Common myeloid progenitor, CD34-positive (primary cell): ENCODE measurements at regions not wholly inside any gene's neighbourhood (a gene's known extent, or its start where the extent isn't known, plus 50 kb on each side); places are given as distances from the start of the nearest gene placed in this dataset.
A peak's percentile ranks its signal among the peaks of the same experiment; 100 is the strongest.

Experiments used
- CTCF ChIA-PET: fragments of 350-600 bp; sonication (Branson Sonifier 250); formaldehyde crosslinking; loops from one replicate; lab custom pipeline; 2021; ENCODE audit warnings: antibody characterized with exemption; lab: Charles Lee
- POLR2A ChIA-PET: fragments of 350-600 bp; sonication (Branson Sonifier 250); formaldehyde crosslinking; loops from one replicate; lab custom pipeline; 2021; ENCODE audit warnings: antibody characterized with exemption; lab: Charles Lee
- DNase-seq, 3 donors: peaks; one replicate each; pipeline versions ENCODE4 v3.0.0 to v3.0.0-alpha.2; 2013
- H3K27ac ChIP-seq, 2 experiments: 1 replicate in 1 of 2; 2 replicates in 1 of 2; pipeline ENCODE4 v1.7.0; 2013; ENCODE audit warnings: inconsistent platforms in 2 of 2, low read length in 2 of 2, mild to moderate bottlenecking in 2 of 2, low read depth in 1 of 2, moderate library complexity in 1 of 2; ENCODE audit not compliant: severe bottlenecking in 2 of 2, insufficient read depth in 1 of 2, poor library complexity in 1 of 2
- H3K27me3 ChIP-seq, 5 experiments: replicated peaks in 2 of 5; 1 replicate in 3 of 5; 2 replicates in 2 of 5; pipeline versions ENCODE4 v1.6.1 to v1.7.0; 2013; ENCODE audit warnings: low read length in 4 of 5, mild to moderate bottlenecking in 2 of 5, moderate library complexity in 2 of 5, inconsistent platforms in 1 of 5; ENCODE audit not compliant: insufficient read depth in 5 of 5, control insufficient read depth in 4 of 5
- H3K36me3 ChIP-seq, 4 experiments: 1 replicate in 2 of 4; 2 replicates in 2 of 4; pipeline versions ENCODE4 v1.6.1 to v1.7.0; 2013; ENCODE audit warnings: low read length in 3 of 4, control low read depth in 1 of 4, mild to moderate bottlenecking in 1 of 4; ENCODE audit not compliant: control insufficient read depth in 4 of 4, insufficient read depth in 4 of 4
- H3K4me1 ChIP-seq, 4 experiments: 1 replicate in 3 of 4; 2 replicates in 1 of 4; pipeline versions ENCODE4 v1.6.1 to v1.7.1; 2013; ENCODE audit warnings: low read length in 3 of 4, mild to moderate bottlenecking in 3 of 4, control low read depth in 1 of 4, inconsistent platforms in 1 of 4, moderate library complexity in 1 of 4; ENCODE audit not compliant: control insufficient read depth in 4 of 4, insufficient read depth in 4 of 4; ENCODE audit errors: control extremely low read depth in 1 of 4
- H3K4me3 ChIP-seq, 7 experiments: 1 replicate in 4 of 7; 2 replicates in 3 of 7; pipeline versions ENCODE4 v1.5.1 to v1.7.0; 2013; ENCODE audit warnings: mild to moderate bottlenecking in 7 of 7, low read length in 6 of 7, moderate library complexity in 6 of 7, inconsistent platforms in 2 of 7, low read depth in 2 of 7, control low read depth in 1 of 7; ENCODE audit not compliant: insufficient read depth in 4 of 7, control insufficient read depth in 1 of 7; ENCODE audit errors: extremely low read depth in 1 of 7
- H3K9me3 ChIP-seq, 5 experiments: 1 replicate in 4 of 5; 2 replicates in 1 of 5; pipeline versions ENCODE4 v1.6.1 to v1.7.1; 2013; ENCODE audit warnings: low read length in 4 of 5, mild to moderate bottlenecking in 2 of 5, inconsistent platforms in 1 of 5, low read depth in 1 of 5, moderate library complexity in 1 of 5; ENCODE audit not compliant: control insufficient read depth in 4 of 5, insufficient read depth in 2 of 5; ENCODE audit errors: control extremely low read depth in 1 of 5
- WGBS: methylation state at CpG from one replicate; pipeline ENCODE4 v1.1.5; 2013; ENCODE audit not compliant: insufficient coverage; 5-methylcytosine and 5-hydroxymethylcytosine counted together

- no peaks in the 10 kb centered on the region for H3K4me1 ChIP-seq
- no peak for DNase-seq
- POLR2A ChIA-PET = no interaction called here
- H3K36me3 ChIP-seq = peaks cover 0 to 84% (median 47%) of the 10 kb centered on the region in 4 experiments
- no peaks in the 10 kb centered on the region for H3K27me3 ChIP-seq
- H3K9me3 ChIP-seq = no peaks in the 10 kb centered on the region
- WGBS = 100% methylated on average over 1 of the region's 1 CpG
- no peak overlapping the region for H3K27ac ChIP-seq
- no peak overlapping the region for H3K4me3 ChIP-seq
- CTCF ChIA-PET = interaction anchor here (1.2 to 15.6 kb wide), 8 partner anchors 8 to 81 kb away, joined by 3 to 259 read pairs (median 8); partner anchors contain the start of gene GLRX5
Observed at GRCh38 chr14:95453713-95453980, 62.8 kb downstream of the SYNE3 start.

GRCh38 chr14:95452893-95453712 lies 63.3 kb downstream of the SYNE3 start:
- ChIA-PET CTCF (interaction anchor here (0.9 to 15.6 kb wide), 16 partner anchors 9 to 82 kb away, joined by 3 to 259 read pairs (median 4); partner anchors contain the start of genes GLRX5 and SYNE3), POLR2A (no interaction called here)
- H3K27ac ChIP-seq = no peak overlapping the region
- no peak for DNase-seq
- no peak overlapping the region for H3K4me3 ChIP-seq
- 76% methylated on average over 6 of the region's 10 CpGs for whole genome bisulfite sequencing
- H3K4me1 ChIP-seq = no peaks in the 10 kb centered on the region
- H3K27me3 ChIP-seq = no peaks in the 10 kb centered on the region
- H3K9me3 ChIP-seq = no peaks in the 10 kb centered on the region
- H3K36me3 ChIP-seq = peaks cover 0 to 84% (median 49%) of the 10 kb centered on the region in 4 experiments

- 90% methylated on average over 17 of the region's 18 CpGs for WGBS
Observed at GRCh38 chr14:95452176-95452892, 64.1 kb downstream of the SYNE3 start.

GRCh38 chr14:95449131-95449530 lies 67.3 kb downstream of the SYNE3 start:
- no peaks in the 10 kb centered on the region for H3K4me1 ChIP-seq
- DNase-seq = no peak
- POLR2A ChIA-PET = no interaction called here
- CTCF ChIA-PET = interaction anchor here (0.8 to 15.6 kb wide), 3 partner anchors 11 to 76 kb away, joined by 3 to 259 read pairs (median 4); no protein-coding TSS in a partner anchor
- H3K4me3 ChIP-seq = no peak overlapping the region
- peaks cover 6 to 90% (median 45%) of the 10 kb centered on the region in 4 experiments for H3K36me3 ChIP-seq
- H3K27ac ChIP-seq = no peak overlapping the region
- 98% methylated on average over 11 of the region's 11 CpGs for WGBS
- no peaks in the 10 kb centered on the region for H3K27me3 ChIP-seq
- no peaks in the 10 kb centered on the region for H3K9me3 ChIP-seq

More at GRCh38 chr14:95452176-95452892, 64.1 kb downstream of the SYNE3 start:
- Histone ChIP-seq H3K4me3 (no peak overlapping the region), H3K27me3 (no peaks in the 10 kb centered on the region), H3K36me3 (peaks cover 1 to 85% (median 49%) of the 10 kb centered on the region in 4 experiments), H3K27ac (no peak overlapping the region), H3K4me1 (no peaks in the 10 kb centered on the region), H3K9me3 (no peaks in the 10 kb centered on the region)
- POLR2A ChIA-PET = no interaction called here
- peak in 2 of 3 donors; percentile 39 to 43 for DNase-seq
- CTCF ChIA-PET = interaction anchor here (0.8 to 15.6 kb wide), 16 partner anchors 9 to 83 kb away, joined by 3 to 259 read pairs (median 4); partner anchors contain the start of genes GLRX5 and SYNE3

- ChIA-PET CTCF (interaction anchor here (1.2 to 15.6 kb wide), 8 partner anchors 10 to 79 kb away, joined by 4 to 259 read pairs (median 10); partner anchors contain the start of gene SYNE3), POLR2A (interaction anchor here (1.5 kb wide), 1 partner anchor 15 kb away, joined by 4 read pairs; no protein-coding TSS in a partner anchor)
- H3K9me3 ChIP-seq = no peaks in the 10 kb centered on the region
- 78% methylated on average over 2 of the region's 4 CpGs for WGBS
- no peak overlapping the region for H3K4me3 ChIP-seq
- H3K27ac ChIP-seq = no peak overlapping the region
- H3K36me3 ChIP-seq = peaks cover 6 to 74% (median 34%) of the 10 kb centered on the region in 4 experiments
- no peaks in the 10 kb centered on the region for H3K4me1 ChIP-seq
- no peaks in the 10 kb centered on the region for H3K27me3 ChIP-seq
- no peak for DNase-seq
Observed at GRCh38 chr14:95446470-95446869, 70.0 kb downstream of the SYNE3 start.

- no peaks in the 10 kb centered on the region for H3K27me3 ChIP-seq
- POLR2A ChIA-PET = interaction anchor here (0.5 kb wide), 1 partner anchor 44 kb away, joined by 3 read pairs; no protein-coding TSS in a partner anchor
- H3K4me1 ChIP-seq = no peaks in the 10 kb centered on the region
- peaks cover 9 to 66% (median 33%) of the 10 kb centered on the region in 4 experiments for H3K36me3 ChIP-seq
- no peak for DNase-seq
- CTCF ChIA-PET = interaction anchor here (1.2 to 15.6 kb wide), 10 partner anchors 8 to 79 kb away, joined by 3 to 259 read pairs (median 10); partner anchors contain the start of gene SYNE3
- WGBS = 100% methylated on average over 6 of the region's 6 CpGs
- H3K9me3 ChIP-seq = no peaks in the 10 kb centered on the region
- H3K4me3 ChIP-seq = no peak overlapping the region
- H3K27ac ChIP-seq = no peak overlapping the region
Observed at GRCh38 chr14:95445676-95446075, 70.8 kb downstream of the SYNE3 start.
